OCI-LY3 (cell line): ENCODE measurements at regions not wholly inside any gene's neighbourhood (a gene's known extent, or its start where the extent isn't known, plus 50 kb on each side); places are given as distances from the start of the nearest gene placed in this dataset.

ENCODE experiments used
- EZH2phosphoT487 ChIP-seq: fragments of 200-600 bp; shearing (Covaris generic); IDR thresholded peaks from 2 replicates; pipeline ENCODE4 v1.6.1; 2018; ENCODE audit warnings: antibody characterized with exemption, mixed run types, low read depth
- TF ChIP-seq, protein P1 (sequence below): fragments of 200-600, 300-600 bp; sonication (generic); IDR thresholded peaks from 2 replicates; pipeline ENCODE4 v1.5.1; 2014; ENCODE audit warnings: antibody characterized with exemption, low read length, low read depth

DNA sequence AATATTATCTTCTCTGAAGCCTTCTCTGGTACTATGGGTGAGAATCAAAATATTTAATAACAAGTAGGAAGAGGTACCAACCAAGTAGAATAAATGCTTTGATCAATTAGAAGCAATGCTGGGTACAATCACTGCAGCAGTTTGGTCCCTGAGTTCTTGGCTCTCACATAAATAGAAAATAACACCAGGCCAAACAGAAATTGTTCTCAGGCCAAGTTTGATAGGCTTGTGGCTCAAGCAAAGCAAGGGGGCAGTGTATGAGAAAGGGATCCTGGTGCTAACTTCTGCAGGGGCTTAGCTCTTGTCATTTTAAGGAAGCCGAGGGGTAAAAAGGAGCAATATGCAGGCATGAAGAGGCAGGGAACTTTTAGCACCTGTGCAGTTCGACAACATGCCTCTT, 146.8 kb upstream of the TMEM229A start:
- TF ChIP-seq, protein P1, sequence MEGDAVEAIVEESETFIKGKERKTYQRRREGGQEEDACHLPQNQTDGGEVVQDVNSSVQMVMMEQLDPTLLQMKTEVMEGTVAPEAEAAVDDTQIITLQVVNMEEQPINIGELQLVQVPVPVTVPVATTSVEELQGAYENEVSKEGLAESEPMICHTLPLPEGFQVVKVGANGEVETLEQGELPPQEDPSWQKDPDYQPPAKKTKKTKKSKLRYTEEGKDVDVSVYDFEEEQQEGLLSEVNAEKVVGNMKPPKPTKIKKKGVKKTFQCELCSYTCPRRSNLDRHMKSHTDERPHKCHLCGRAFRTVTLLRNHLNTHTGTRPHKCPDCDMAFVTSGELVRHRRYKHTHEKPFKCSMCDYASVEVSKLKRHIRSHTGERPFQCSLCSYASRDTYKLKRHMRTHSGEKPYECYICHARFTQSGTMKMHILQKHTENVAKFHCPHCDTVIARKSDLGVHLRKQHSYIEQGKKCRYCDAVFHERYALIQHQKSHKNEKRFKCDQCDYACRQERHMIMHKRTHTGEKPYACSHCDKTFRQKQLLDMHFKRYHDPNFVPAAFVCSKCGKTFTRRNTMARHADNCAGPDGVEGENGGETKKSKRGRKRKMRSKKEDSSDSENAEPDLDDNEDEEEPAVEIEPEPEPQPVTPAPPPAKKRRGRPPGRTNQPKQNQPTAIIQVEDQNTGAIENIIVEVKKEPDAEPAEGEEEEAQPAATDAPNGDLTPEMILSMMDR = no peak
- TF ChIP-seq EZH2phosphoT487 = no peak
